MM.1S (cell line): ENCODE measurements at regions not wholly inside any gene's neighbourhood (a gene's known extent, or its start where the extent isn't known, plus 50 kb on each side); places are given as distances from the start of the nearest gene placed in this dataset.

Experiments
- DNase-seq: peaks from one replicate; pipeline ENCODE4 v3.0.0-alpha.2; 2015
- H2AFZ ChIP-seq: fragments of 300-600 bp; sonication (generic); 2 replicates; pipeline ENCODE4 v1.6.0; 2016; ENCODE audit warnings: antibody characterized with exemption, low read length
- H3F3A ChIP-seq: fragments of 300-600 bp; sonication (generic); 2 replicates; pipeline ENCODE4 v1.6.1; 2016; ENCODE audit warnings: mild to moderate bottlenecking, antibody characterized with exemption, low read length, moderate library complexity, mixed read lengths; ENCODE audit not compliant: insufficient read depth
- H3K27ac ChIP-seq: fragments of 300-600 bp; sonication (generic); 2 replicates; pipeline ENCODE4 v1.5.1; 2016; ENCODE audit warnings: mild to moderate bottlenecking, low read length
- H3K27me3 ChIP-seq: fragments of 300-600 bp; sonication (generic); replicated peaks from 2 replicates; pipeline ENCODE4 v1.6.0; 2016; ENCODE audit warnings: low read length; ENCODE audit not compliant: insufficient read depth
- H3K36me3 ChIP-seq: fragments of 300-600 bp; sonication (generic); replicated peaks from 2 replicates; pipeline ENCODE4 v1.6.1; 2016; ENCODE audit warnings: mild to moderate bottlenecking, low read length, mixed read lengths; ENCODE audit not compliant: insufficient read depth
- H3K4me1 ChIP-seq: fragments of 300-600 bp; sonication (generic); 2 replicates; pipeline ENCODE4 v1.6.1; 2016; ENCODE audit warnings: low read length, mixed read lengths
- H3K4me2 ChIP-seq: fragments of 300-600 bp; sonication (generic); 2 replicates; pipeline ENCODE4 v1.6.0; 2016; ENCODE audit warnings: low read depth, low read length
- H3K4me3 ChIP-seq: fragments of 300-600 bp; sonication (generic); 2 replicates; pipeline ENCODE4 v1.5.1; 2016; ENCODE audit warnings: low read length, mixed read lengths
- H3K79me2 ChIP-seq: fragments of 300-600 bp; sonication (generic); 2 replicates; pipeline ENCODE4 v1.6.1; 2016; ENCODE audit warnings: mixed run types, low read length, mixed read lengths
- H3K9ac ChIP-seq: fragments of 300-600 bp; sonication (generic); 2 replicates; pipeline ENCODE4 v1.6.1; 2016; ENCODE audit warnings: low read length, mixed read lengths
- H3K9me2 ChIP-seq: fragments of 300-600 bp; sonication (generic); replicated peaks from 2 replicates; pipeline ENCODE4 v1.6.1; 2016; ENCODE audit warnings: mild to moderate bottlenecking, low read length, mixed read lengths; ENCODE audit not compliant: insufficient read depth
- H3K9me3 ChIP-seq: fragments of 300-600 bp; sonication (generic); replicated peaks from 2 replicates; pipeline ENCODE4 v1.6.1; 2016; ENCODE audit warnings: mild to moderate bottlenecking, low read length, mixed read lengths; ENCODE audit not compliant: insufficient read depth
- H4K20me1 ChIP-seq: fragments of 300-600 bp; sonication (generic); 2 replicates; pipeline ENCODE4 v1.6.1; 2016; ENCODE audit warnings: mild to moderate bottlenecking, low read length, moderate library complexity, mixed read lengths; ENCODE audit not compliant: insufficient read depth
- CTCF ChIP-seq: fragments of 300-600 bp; sonication (generic); IDR thresholded peaks from 2 replicates; pipeline ENCODE4 v1.5.1; 2016; ENCODE audit warnings: antibody characterized with exemption, low read length, mixed read lengths
- EZH2 ChIP-seq: fragments of 300-600 bp; sonication (generic); optimal IDR thresholded peaks from 2 replicates; pipeline ENCODE3; 2017; ENCODE audit warnings: low read depth, mild to moderate bottlenecking, antibody characterized with exemption, low read length, mixed read lengths
- EZH2phosphoT487 ChIP-seq: fragments of 300-600 bp; sonication (generic); IDR thresholded peaks from 2 replicates; pipeline ENCODE4 v1.6.1; 2018; ENCODE audit warnings: antibody characterized with exemption, low read length

DNA sequence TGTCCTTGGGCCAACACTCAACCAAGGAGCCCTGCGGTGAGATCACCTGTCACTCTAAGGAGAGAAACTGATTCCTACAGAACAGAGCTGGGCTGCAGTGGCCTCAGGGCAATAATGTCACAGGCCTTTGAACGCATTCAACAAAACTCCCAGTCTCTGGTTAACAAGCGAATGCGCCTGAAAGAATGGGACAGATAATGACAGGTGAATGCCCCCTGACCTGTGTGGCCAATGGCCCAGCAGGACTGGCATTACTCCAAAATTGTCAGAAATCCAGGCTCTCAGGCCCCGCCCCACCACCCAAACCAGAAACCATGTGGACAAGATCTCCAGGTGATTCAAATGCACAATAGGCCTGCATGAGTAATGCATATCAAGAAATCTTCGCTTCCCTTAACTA is 277.7 kb upstream of the KLF6 start:
- no peaks in the 10 kb centered on the region for H3K36me3 ChIP-seq
- no peak overlapping the region for H3K9ac ChIP-seq
- no peak for DNase-seq
- H3K9me3 ChIP-seq: no peaks in the 10 kb centered on the region
- no peaks in the 10 kb centered on the region for H3K4me1 ChIP-seq
- H3K27ac ChIP-seq: no peak overlapping the region
- H3F3A ChIP-seq: no peaks in the 10 kb centered on the region
- no peaks in the 10 kb centered on the region for H3K27me3 ChIP-seq
- H3K4me2 ChIP-seq: no peak overlapping the region
- TF ChIP-seq EZH2phosphoT487 (no peak), CTCF (no peak), EZH2 (no peak)
- no peak overlapping the region for H3K4me3 ChIP-seq
- no peak overlapping the region for H2AFZ ChIP-seq
- no peaks in the 10 kb centered on the region for H4K20me1 ChIP-seq
- H3K9me2 ChIP-seq: no peaks in the 10 kb centered on the region
- H3K79me2 ChIP-seq: no peaks in the 10 kb centered on the region

- Histone ChIP-seq H3K27ac (no peak overlapping the region), H3K9ac (no peak overlapping the region), H3K9me3 (no peaks in the 10 kb centered on the region), H3K36me3 (no peaks in the 10 kb centered on the region), H3K4me3 (no peak overlapping the region), H3K27me3 (no peaks in the 10 kb centered on the region), H3K79me2 (no peaks in the 10 kb centered on the region), H3K4me1 (no peaks in the 10 kb centered on the region), H3K4me2 (no peak overlapping the region), H2AFZ (no peak overlapping the region), H3K9me2 (no peaks in the 10 kb centered on the region), H4K20me1 (no peaks in the 10 kb centered on the region), H3F3A (no peaks in the 10 kb centered on the region)
- no peak for TF ChIP-seq EZH2
- no peak for DNase-seq
These were observed 277.1 kb upstream of the KLF6 start for GRCh38 chr10:4062072-4062471.

GRCh38 chr10:4061441-4061951 is 276.5 kb upstream of the KLF6 start:
- Histone ChIP-seq H3F3A (no peaks in the 10 kb centered on the region), H3K9ac (no peak overlapping the region), H4K20me1 (no peaks in the 10 kb centered on the region), H3K4me3 (no peak overlapping the region), H3K9me2 (no peaks in the 10 kb centered on the region), H3K9me3 (no peaks in the 10 kb centered on the region), H3K4me1 (no peaks in the 10 kb centered on the region), H3K27ac (no peak overlapping the region), H3K4me2 (no peak overlapping the region), H3K27me3 (no peaks in the 10 kb centered on the region), H3K36me3 (no peaks in the 10 kb centered on the region), H2AFZ (no peak overlapping the region), H3K79me2 (no peaks in the 10 kb centered on the region)
- TF ChIP-seq CTCF (no peak), EZH2phosphoT487 (no peak), EZH2 (no peak)
- DNase-seq: no peak

- Histone ChIP-seq H3K36me3 (no peaks in the 10 kb centered on the region), H3K9me3 (no peaks in the 10 kb centered on the region), H3K4me2 (no peak overlapping the region), H3K79me2 (no peaks in the 10 kb centered on the region), H3K9ac (no peak overlapping the region), H3K27me3 (no peaks in the 10 kb centered on the region), H3K9me2 (no peaks in the 10 kb centered on the region), H3K27ac (no peak overlapping the region), H2AFZ (no peak overlapping the region), H3F3A (no peaks in the 10 kb centered on the region), H3K4me3 (no peak overlapping the region), H3K4me1 (no peaks in the 10 kb centered on the region), H4K20me1 (no peaks in the 10 kb centered on the region)
- TF ChIP-seq CTCF: no peak
- no peak for TF ChIP-seq EZH2
- no peak for TF ChIP-seq EZH2phosphoT487
- DNase-seq: no peak
These were observed 274.6 kb upstream of the KLF6 start for GRCh38 chr10:4059471-4060138.
